ENCODE measurements at regions not wholly inside any gene's neighbourhood (a gene's known extent, or its start where the extent isn't known, plus 50 kb on each side); places are given as distances from the start of the nearest gene placed in this dataset.
A peak's percentile ranks its signal among the peaks of the same experiment; 100 is the strongest.

GRCh38 chr4:122540838-122541237 lies 80.0 kb downstream of the IL21 start:
- TF ChIP-seq EZH2phosphoT487 (IDR thresholded peaks at IDR 0.05; ENCODE audit: unreplicated experiment): no peak
- TF ChIP-seq POLR2AphosphoS5 (IDR thresholded peaks at IDR 0.05; ENCODE audit: low read depth): no peak
- no peak for TF ChIP-seq EZH2 (IDR thresholded peaks at IDR 0.05; ENCODE audit: low read depth, unreplicated experiment)
- TF ChIP-seq ZNF462 (CRISPR knock-in tag; IDR thresholded peaks at IDR 0.05): no peak
- no peak for TF ChIP-seq JUNB (IDR thresholded peaks at IDR 0.05; ENCODE audit: unreplicated experiment)
- no peak for TF ChIP-seq CREB1 (CRISPR knock-in tag; IDR thresholded peaks at IDR 0.05; ENCODE audit: low read depth)
- no peak for TF ChIP-seq STAT1 (IDR thresholded peaks at IDR 0.05; ENCODE audit: unreplicated experiment)

More at GRCh38 chr4:122540838-122541237, 80.0 kb downstream of the IL21 start:
- Mint-ChIP-seq H3K9me3 (no peaks in the 10 kb centered on the region; the same call in 2 of the 3 replicates), H3K4me1 (no peaks in the 10 kb centered on the region), H3K4me3 (no peak overlapping the region), H3K27ac (no peak overlapping the region), H3K36me3 (ENCODE audit: low read depth) (no peaks in the 10 kb centered on the region), H3K27me3 (ENCODE audit: insufficient read depth, low read depth, poor library complexity) (no peaks in the 10 kb centered on the region)
- H3K27me3 ChIP-seq (ENCODE audit: insufficient read depth): no peaks in the 10 kb centered on the region
- H3K4me2 ChIP-seq: no peak overlapping the region
- no peak overlapping the region for H3K27ac ChIP-seq (ENCODE audit: low read depth)
- no peaks in the 10 kb centered on the region for H3K79me2 ChIP-seq (replicated peaks; ENCODE audit: insufficient read depth)
- H3K4me3 ChIP-seq: no peak overlapping the region
- H2AFZ ChIP-seq: peak overlapping the region; percentile 40; the same call in 1 of the 2 replicates
- DNase-seq (ENCODE audit: low spot score) (no peak), ATAC-seq (no peak)
- H3K36me3 ChIP-seq (ENCODE audit: insufficient read depth): no peaks in the 10 kb centered on the region
- H3K4me1 ChIP-seq (ENCODE audit: insufficient read depth): no peaks in the 10 kb centered on the region
- peaks cover 4% of the 10 kb centered on the region; the same call in 1 of the 2 replicates for H3K9me2 ChIP-seq (ENCODE audit: insufficient read depth)
- no peaks in the 10 kb centered on the region for H3F3A ChIP-seq (replicated peaks; ENCODE audit: low read depth)
- H4K20me1 ChIP-seq (replicated peaks; ENCODE audit: insufficient read depth): no peaks in the 10 kb centered on the region
